ENCODE measurements at regions not wholly inside any gene's neighbourhood (a gene's known extent, or its start where the extent isn't known, plus 50 kb on each side); places are given as distances from the start of the nearest gene placed in this dataset.

DNA sequence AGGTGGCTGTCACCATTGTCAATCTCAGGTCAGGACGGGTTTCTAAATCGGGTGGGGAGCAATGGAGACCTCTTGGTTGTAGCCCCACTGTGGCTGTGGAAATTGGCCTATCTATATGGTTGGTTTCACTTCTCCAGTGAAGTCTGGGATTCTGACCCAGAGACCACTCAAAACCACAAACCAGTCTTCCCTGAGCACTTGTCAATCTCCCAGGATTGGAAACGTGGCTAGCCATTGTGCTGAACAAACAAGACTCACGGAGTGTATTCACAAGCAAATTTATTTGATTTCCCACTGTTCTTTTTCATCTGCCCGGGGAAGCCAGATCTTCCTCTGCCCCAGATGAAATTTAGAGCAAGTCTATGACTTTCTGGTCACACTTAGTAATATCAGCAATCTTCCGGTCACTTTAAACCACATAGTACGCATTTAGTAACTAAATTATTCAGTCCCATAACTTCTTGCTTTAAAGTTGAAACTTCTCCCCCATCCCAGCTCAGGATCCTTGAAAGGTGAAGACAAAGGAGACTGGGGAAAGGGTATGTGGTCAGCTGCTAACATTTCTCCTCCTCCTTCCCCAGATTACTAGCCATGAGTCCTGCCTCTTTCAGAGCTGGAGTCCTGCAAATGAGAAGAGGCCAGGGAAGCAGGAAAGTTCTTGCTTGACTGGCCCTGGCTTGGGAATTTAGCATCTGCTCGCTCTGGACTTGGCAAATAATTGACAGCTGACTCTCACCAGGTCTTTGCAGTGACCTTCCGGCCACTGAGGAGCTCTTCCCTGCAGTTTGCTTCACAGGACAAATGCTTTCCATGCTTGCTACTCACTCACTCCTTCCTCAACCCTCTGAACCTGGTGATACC, 123.2 kb upstream of the MAX start:
- TF ChIP-seq, protein P1, sequence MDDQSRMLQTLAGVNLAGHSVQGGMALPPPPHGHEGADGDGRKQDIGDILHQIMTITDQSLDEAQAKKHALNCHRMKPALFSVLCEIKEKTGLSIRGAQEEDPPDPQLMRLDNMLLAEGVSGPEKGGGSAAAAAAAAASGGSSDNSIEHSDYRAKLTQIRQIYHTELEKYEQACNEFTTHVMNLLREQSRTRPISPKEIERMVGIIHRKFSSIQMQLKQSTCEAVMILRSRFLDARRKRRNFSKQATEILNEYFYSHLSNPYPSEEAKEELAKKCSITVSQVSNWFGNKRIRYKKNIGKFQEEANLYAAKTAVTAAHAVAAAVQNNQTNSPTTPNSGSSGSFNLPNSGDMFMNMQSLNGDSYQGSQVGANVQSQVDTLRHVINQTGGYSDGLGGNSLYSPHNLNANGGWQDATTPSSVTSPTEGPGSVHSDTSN (IDR thresholded peaks at IDR 0.05), result no peak
- no peak for TF ChIP-seq EP300 (IDR thresholded peaks at IDR 0.05; ENCODE audit: borderline replicate concordance in 1 of 2, low read depth in 1 of 2, low read length in 1 of 2)
- no peak for TF ChIP-seq CHD2 (IDR thresholded peaks at IDR 0.05; ENCODE audit: low read length, partially characterized antibody)
- TF ChIP-seq TAF1 (IDR thresholded peaks at IDR 0.05; ENCODE audit: borderline replicate concordance, low read depth, low read length), result no peak
- TF ChIP-seq YY1 (IDR thresholded peaks at IDR 0.05; ENCODE audit: low read depth), result no peak
- TF ChIP-seq, protein P2, sequence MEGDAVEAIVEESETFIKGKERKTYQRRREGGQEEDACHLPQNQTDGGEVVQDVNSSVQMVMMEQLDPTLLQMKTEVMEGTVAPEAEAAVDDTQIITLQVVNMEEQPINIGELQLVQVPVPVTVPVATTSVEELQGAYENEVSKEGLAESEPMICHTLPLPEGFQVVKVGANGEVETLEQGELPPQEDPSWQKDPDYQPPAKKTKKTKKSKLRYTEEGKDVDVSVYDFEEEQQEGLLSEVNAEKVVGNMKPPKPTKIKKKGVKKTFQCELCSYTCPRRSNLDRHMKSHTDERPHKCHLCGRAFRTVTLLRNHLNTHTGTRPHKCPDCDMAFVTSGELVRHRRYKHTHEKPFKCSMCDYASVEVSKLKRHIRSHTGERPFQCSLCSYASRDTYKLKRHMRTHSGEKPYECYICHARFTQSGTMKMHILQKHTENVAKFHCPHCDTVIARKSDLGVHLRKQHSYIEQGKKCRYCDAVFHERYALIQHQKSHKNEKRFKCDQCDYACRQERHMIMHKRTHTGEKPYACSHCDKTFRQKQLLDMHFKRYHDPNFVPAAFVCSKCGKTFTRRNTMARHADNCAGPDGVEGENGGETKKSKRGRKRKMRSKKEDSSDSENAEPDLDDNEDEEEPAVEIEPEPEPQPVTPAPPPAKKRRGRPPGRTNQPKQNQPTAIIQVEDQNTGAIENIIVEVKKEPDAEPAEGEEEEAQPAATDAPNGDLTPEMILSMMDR (IDR thresholded peaks at IDR 0.05), result no peak
- TF ChIP-seq POLR2AphosphoS5 (IDR thresholded peaks at IDR 0.05; ENCODE audit: low read depth, low read length), result no peak
- TF ChIP-seq, protein P3, sequence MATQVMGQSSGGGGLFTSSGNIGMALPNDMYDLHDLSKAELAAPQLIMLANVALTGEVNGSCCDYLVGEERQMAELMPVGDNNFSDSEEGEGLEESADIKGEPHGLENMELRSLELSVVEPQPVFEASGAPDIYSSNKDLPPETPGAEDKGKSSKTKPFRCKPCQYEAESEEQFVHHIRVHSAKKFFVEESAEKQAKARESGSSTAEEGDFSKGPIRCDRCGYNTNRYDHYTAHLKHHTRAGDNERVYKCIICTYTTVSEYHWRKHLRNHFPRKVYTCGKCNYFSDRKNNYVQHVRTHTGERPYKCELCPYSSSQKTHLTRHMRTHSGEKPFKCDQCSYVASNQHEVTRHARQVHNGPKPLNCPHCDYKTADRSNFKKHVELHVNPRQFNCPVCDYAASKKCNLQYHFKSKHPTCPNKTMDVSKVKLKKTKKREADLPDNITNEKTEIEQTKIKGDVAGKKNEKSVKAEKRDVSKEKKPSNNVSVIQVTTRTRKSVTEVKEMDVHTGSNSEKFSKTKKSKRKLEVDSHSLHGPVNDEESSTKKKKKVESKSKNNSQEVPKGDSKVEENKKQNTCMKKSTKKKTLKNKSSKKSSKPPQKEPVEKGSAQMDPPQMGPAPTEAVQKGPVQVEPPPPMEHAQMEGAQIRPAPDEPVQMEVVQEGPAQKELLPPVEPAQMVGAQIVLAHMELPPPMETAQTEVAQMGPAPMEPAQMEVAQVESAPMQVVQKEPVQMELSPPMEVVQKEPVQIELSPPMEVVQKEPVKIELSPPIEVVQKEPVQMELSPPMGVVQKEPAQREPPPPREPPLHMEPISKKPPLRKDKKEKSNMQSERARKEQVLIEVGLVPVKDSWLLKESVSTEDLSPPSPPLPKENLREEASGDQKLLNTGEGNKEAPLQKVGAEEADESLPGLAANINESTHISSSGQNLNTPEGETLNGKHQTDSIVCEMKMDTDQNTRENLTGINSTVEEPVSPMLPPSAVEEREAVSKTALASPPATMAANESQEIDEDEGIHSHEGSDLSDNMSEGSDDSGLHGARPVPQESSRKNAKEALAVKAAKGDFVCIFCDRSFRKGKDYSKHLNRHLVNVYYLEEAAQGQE (IDR thresholded peaks at IDR 0.05; ENCODE audit: low read depth, low read length), result no peak
- TF ChIP-seq GATA2 (CRISPR knock-in tag; IDR thresholded peaks at IDR 0.05), result no peak
- TF ChIP-seq TEAD4 (IDR thresholded peaks at IDR 0.05; ENCODE audit: borderline replicate concordance, insufficient read depth), result no peak
- TF ChIP-seq FOXM1 (IDR thresholded peaks at IDR 0.05; ENCODE audit: low read depth), result no peak
- no peak for TF ChIP-seq RCOR1 (IDR thresholded peaks at IDR 0.05; ENCODE audit: low read length)
- TF ChIP-seq RAD21 (IDR thresholded peaks at IDR 0.05; ENCODE audit: low read length), result no peak

Data from SK-N-SH (cell line).